ENCODE measurements at regions not wholly inside any gene's neighbourhood (a gene's known extent, or its start where the extent isn't known, plus 50 kb on each side); places are given as distances from the start of the nearest gene placed in this dataset.

DNA sequence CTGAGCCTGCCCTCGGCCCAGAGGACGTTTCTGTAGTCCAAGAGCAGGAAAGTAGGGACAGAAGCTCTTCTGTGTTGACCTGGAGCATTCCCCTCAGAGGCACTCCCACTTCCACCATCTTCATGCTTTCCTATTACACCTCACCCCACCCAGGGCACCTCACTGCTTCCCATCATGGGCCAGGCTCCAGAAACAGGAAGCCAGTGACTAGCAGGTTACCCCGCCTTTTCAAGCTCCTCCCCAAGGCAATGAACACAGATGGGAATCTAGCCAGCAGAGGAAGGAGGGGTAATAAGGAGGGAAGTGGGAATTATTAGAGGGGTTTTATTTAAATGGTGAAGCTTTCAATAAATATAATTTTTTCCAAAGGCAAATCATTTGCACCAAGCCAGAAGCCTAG, 308.8 kb upstream of the MGAT5 start:
- intact Hi-C loops (cut with micrococcal nuclease), result no loop called here
- Histone ChIP-seq H3K79me1 (ENCODE audit: low read depth in 1 of 2, low read length in 2 of 2) (no peaks in the 10 kb centered on the region), H3K27me3 (ENCODE audit: control insufficient read depth, insufficient read depth, low read length) (peaks cover 7% of the 10 kb centered on the region; the same call in 1 of the 2 replicates), H2AK5ac (ENCODE audit: low read depth, low read length) (no peak overlapping the region), H3K9ac (ENCODE audit: low read depth, low read length) (no peak overlapping the region), H3K9me3 (ENCODE audit: control insufficient read depth, insufficient read depth, low read length) (no peaks in the 10 kb centered on the region), H4K91ac (ENCODE audit: insufficient read depth, low read depth, low read length) (no peak overlapping the region), H3K4me3 (ENCODE audit: insufficient read depth, low read depth, low read length) (no peak overlapping the region), H2AFZ (replicated peaks; ENCODE audit: low read length, poor library complexity) (no peak overlapping the region), H3K56ac (ENCODE audit: extremely low read depth, insufficient read depth, low read length) (no peak overlapping the region), H2AK9ac (replicated peaks; ENCODE audit: low read depth, low read length, poor library complexity) (no peak overlapping the region), H3K36me3 (ENCODE audit: control insufficient read depth, insufficient read depth, low read length) (no peaks in the 10 kb centered on the region), H3K9me1 (ENCODE audit: insufficient read depth, low read length) (no peaks in the 10 kb centered on the region), H3K4ac (ENCODE audit: low read depth, low read length) (no peak overlapping the region), H3K27ac (ENCODE audit: insufficient read depth, low read length) (no peak overlapping the region), H4K20me1 (ENCODE audit: insufficient read depth, low read length) (no peaks in the 10 kb centered on the region), H3K4me1 (ENCODE audit: control insufficient read depth, insufficient read depth, low read length) (peaks cover 8% of the 10 kb centered on the region), H2BK20ac (ENCODE audit: low read depth, low read length) (no peak overlapping the region), H4K8ac (ENCODE audit: low read depth in 2 of 2, low read length in 2 of 2) (no peak overlapping the region), H4K5ac (ENCODE audit: low read depth, low read length) (no peak overlapping the region; the same call in 1 of the 2 replicates), H3K4me2 (ENCODE audit: low read depth, low read length) (no peak overlapping the region), H2BK120ac (ENCODE audit: low read depth, low read length) (no peak overlapping the region), H3K23ac (ENCODE audit: low read depth, low read length) (no peak overlapping the region), H2BK15ac (ENCODE audit: low read depth, low read length) (no peak overlapping the region), H3K18ac (ENCODE audit: low read depth, low read length) (peak overlapping the region; percentile 15; the same call in 1 of the 2 replicates), H2BK5ac (ENCODE audit: low read depth, low read length, poor library complexity, severe bottlenecking) (no peak overlapping the region), H3K14ac (replicated peaks; ENCODE audit: low read depth, low read length) (no peak overlapping the region)
- ChIA-PET CTCF (no interaction called here), POLR2A (ENCODE audit: unreplicated experiment) (no interaction called here)
- in situ Hi-C loops (cut with MboI; ENCODE audit: low sequenced_read_pairs), result no loop called here
- DNase-seq, result no peak
- TF ChIP-seq CHD1 (IDR thresholded peaks at IDR 0.05; ENCODE audit: low read depth, low read length) (no peak), BHLHE40 (IDR thresholded peaks at IDR 0.05; ENCODE audit: low read depth, low read length) (no peak), MXI1 (IDR thresholded peaks at IDR 0.05; ENCODE audit: borderline replicate concordance, low read depth, low read length) (no peak), POLR2A (IDR thresholded peaks at IDR 0.05; ENCODE audit: low read depth, low read length) (no peak), SMC3 (IDR thresholded peaks at IDR 0.05; ENCODE audit: low read depth, low read length) (no peak), NFE2L2 (IDR thresholded peaks at IDR 0.05; ENCODE audit: low read depth, low read length) (no peak), RFX5 (IDR thresholded peaks at IDR 0.05; ENCODE audit: low read depth, low read length) (no peak), RCOR1 (IDR thresholded peaks at IDR 0.05; ENCODE audit: insufficient replicate concordance, low read length) (no peak)
- no TSS peak for BruUV-seq (replicated peaks)
- dilution Hi-C loops (cut with HindIII; ENCODE audit: low sequenced_read_pairs, unreplicated experiment), result no loop called here
- no CpG with 5 or more reads among the region's 3 CpGs for WGBS, 2 experiments (ENCODE audit: extremely low coverage in 2 of 2, insufficient read length in 1 of 2)
- ATAC-seq (ENCODE audit: low read depth), result no peak
